ENCODE measurements at regions not wholly inside any gene's neighbourhood (a gene's known extent, or its start where the extent isn't known, plus 50 kb on each side); places are given as distances from the start of the nearest gene placed in this dataset.
A peak's percentile ranks its signal among the peaks of the same experiment; 100 is the strongest.

- no peaks in the 10 kb centered on the region for H4K20me1 ChIP-seq (ENCODE audit: control insufficient read depth, insufficient read depth, low read length, poor library complexity, severe bottlenecking)
- H3K27ac ChIP-seq (ENCODE audit: low read length in 2 of 2), result peak overlapping the region; percentile 48 to 65
- peak overlapping the region; percentile 35 for H3K9ac ChIP-seq (ENCODE audit: low read length)
- H3K9me3 Mint-ChIP-seq (ENCODE audit: insufficient read depth), result peaks cover 5% of the 10 kb centered on the region
- H3K4me2 ChIP-seq (replicated peaks; ENCODE audit: low read depth, low read length, poor library complexity, severe bottlenecking), result peak overlapping the region; percentile 56
- CTCF ChIA-PET, result interaction anchor here (1.0 to 1.9 kb wide), 5 partner anchors 22 to 190 kb away, joined by 3 to 7 read pairs (median 3); no protein-coding TSS in a partner anchor
- peaks cover 51 to 55% of the 10 kb centered on the region in 2 donors for H3K4me1 ChIP-seq (ENCODE audit: control insufficient read depth in 2 of 2, insufficient read depth in 2 of 2, low read length in 2 of 2)
- H3K27ac Mint-ChIP-seq, result peak overlapping the region; percentile 81
- no peaks in the 10 kb centered on the region for H3K79me2 ChIP-seq (ENCODE audit: control insufficient read depth, insufficient read depth, low read length)
- H3K4me1 Mint-ChIP-seq, result peaks cover 57% of the 10 kb centered on the region
- no peaks in the 10 kb centered on the region for H3K27me3 ChIP-seq (replicated peaks in 1 of 4; ENCODE audit: control extremely low read depth in 1 of 4, control insufficient read depth in 3 of 4, insufficient read depth in 4 of 4, low read length in 3 of 4)
- no peaks in the 10 kb centered on the region for H3K27me3 Mint-ChIP-seq
- peak overlapping the region in 1 of 5 experiments; percentile 13 for H3K4me3 ChIP-seq (ENCODE audit: control extremely low read depth in 1 of 5, extremely low read depth in 1 of 5, insufficient read depth in 1 of 5, low read depth in 2 of 5, low read length in 4 of 5)
- POLR2A ChIA-PET, result interaction anchor here (1.7 kb wide), 1 partner anchor 10 kb away, joined by 4 read pairs; no protein-coding TSS in a partner anchor
- intact Hi-C loops (cut with micrococcal nuclease), result loop anchor here (2.0 kb wide), 1 partner anchor 15 kb away; no protein-coding TSS in a partner anchor
- TF ChIP-seq EZH2 (IDR thresholded peaks at IDR 0.05; ENCODE audit: borderline replicate concordance, insufficient read depth, low read depth, low read length, poor library complexity, severe bottlenecking), result no peak
- TF ChIP-seq CTCF (IDR thresholded peaks at IDR 0.05), result no peak
- 83% methylated on average over 1 of the region's 2 CpGs for WGBS (ENCODE audit: insufficient coverage)
- peaks cover 0 to 5% (median 0%) of the 10 kb centered on the region in 3 donors for H3K9me3 ChIP-seq (ENCODE audit: control extremely low read depth in 1 of 3, control insufficient read depth in 2 of 3, insufficient read depth in 1 of 3, low read length in 2 of 3)
- H3K4me3 Mint-ChIP-seq, result peak overlapping the region; percentile 48
- DNase-seq, result peak; percentile 62
- H3K36me3 ChIP-seq (replicated peaks in 1 of 2; ENCODE audit: control extremely low read depth in 1 of 2, control insufficient read depth in 1 of 2, extremely low read depth in 1 of 2, insufficient read depth in 2 of 2, low read length in 1 of 2), result no peaks in the 10 kb centered on the region
- peak; percentile 74 for ATAC-seq (ENCODE audit: low read depth)
- no peak overlapping the region for H2AFZ ChIP-seq (ENCODE audit: insufficient read depth, low read depth, low read length, poor library complexity, severe bottlenecking)
Measured at GRCh38 chr4:78673337-78673736, 102.8 kb upstream of the BMP2K start.

GRCh38 chr4:78675325-78675724, 100.8 kb upstream of the BMP2K start:
- Histone ChIP-seq H3K9ac (ENCODE audit: low read length) (no peak overlapping the region), H3K4me2 (replicated peaks; ENCODE audit: low read depth, low read length, poor library complexity, severe bottlenecking) (no peak overlapping the region), H3K27ac (ENCODE audit: low read length in 2 of 2) (peak overlapping the region in 1 of 2 donors; percentile 17), H3K9me3 (ENCODE audit: control extremely low read depth in 1 of 3, control insufficient read depth in 2 of 3, insufficient read depth in 1 of 3, low read length in 2 of 3) (peaks cover 0 to 5% (median 0%) of the 10 kb centered on the region in 3 donors), H3K36me3 (replicated peaks in 1 of 2; ENCODE audit: control extremely low read depth in 1 of 2, control insufficient read depth in 1 of 2, extremely low read depth in 1 of 2, insufficient read depth in 2 of 2, low read length in 1 of 2) (no peaks in the 10 kb centered on the region), H3K79me2 (ENCODE audit: control insufficient read depth, insufficient read depth, low read length) (no peaks in the 10 kb centered on the region), H2AFZ (ENCODE audit: insufficient read depth, low read depth, low read length, poor library complexity, severe bottlenecking) (no peak overlapping the region), H4K20me1 (ENCODE audit: control insufficient read depth, insufficient read depth, low read length, poor library complexity, severe bottlenecking) (no peaks in the 10 kb centered on the region), H3K4me1 (ENCODE audit: control insufficient read depth in 2 of 2, insufficient read depth in 2 of 2, low read length in 2 of 2) (peaks cover 34 to 37% of the 10 kb centered on the region in 2 donors), H3K27me3 (replicated peaks in 1 of 4; ENCODE audit: control extremely low read depth in 1 of 4, control insufficient read depth in 3 of 4, insufficient read depth in 4 of 4, low read length in 3 of 4) (no peaks in the 10 kb centered on the region), H3K4me3 (ENCODE audit: control extremely low read depth in 1 of 5, extremely low read depth in 1 of 5, insufficient read depth in 1 of 5, low read depth in 2 of 5, low read length in 4 of 5) (no peak overlapping the region)
- H3K27me3 Mint-ChIP-seq, result no peaks in the 10 kb centered on the region
- DNase-seq (no peak), ATAC-seq (ENCODE audit: low read depth) (no peak)
- no peak for TF ChIP-seq EZH2 (IDR thresholded peaks at IDR 0.05; ENCODE audit: borderline replicate concordance, insufficient read depth, low read depth, low read length, poor library complexity, severe bottlenecking)
- TF ChIP-seq CTCF (IDR thresholded peaks at IDR 0.05), result no peak
- peak overlapping the region; percentile 23 for H3K27ac Mint-ChIP-seq
- H3K9me3 Mint-ChIP-seq (ENCODE audit: insufficient read depth), result peaks cover 3% of the 10 kb centered on the region
- POLR2A ChIA-PET, result no interaction called here
- CTCF ChIA-PET, result interaction anchor here (1.1 to 1.4 kb wide), 3 partner anchors 14 to 23 kb away, joined by 3 to 4 read pairs (median 3); no protein-coding TSS in a partner anchor
- no peak overlapping the region for H3K4me3 Mint-ChIP-seq
- intact Hi-C loops (cut with micrococcal nuclease), result no loop called here
- WGBS (ENCODE audit: insufficient coverage), result no CpG with 5 or more reads among the region's 1 CpG
- peaks cover 41% of the 10 kb centered on the region for H3K4me1 Mint-ChIP-seq

Measured in B cell (primary cell).